DMS 273 (cell line): ENCODE measurements at regions not wholly inside any gene's neighbourhood (a gene's known extent, or its start where the extent isn't known, plus 50 kb on each side); places are given as distances from the start of the nearest gene placed in this dataset.
"Not testable (repeated sequence)": the region's sequence is repeated elsewhere in the genome, so short reads cannot be mapped to it uniquely, and the experiment has no call there.

ENCODE experiments used
- DNase-seq: peaks from one replicate; lab custom pipeline; 2025; ENCODE audit not compliant: unreplicated experiment; lab: John Stamatoyannopoulos, UW

- DNase-seq = no peak
Measured at GRCh38 chr6:8645212-8645611, 209.9 kb upstream of the SLC35B3 start.

DNA sequence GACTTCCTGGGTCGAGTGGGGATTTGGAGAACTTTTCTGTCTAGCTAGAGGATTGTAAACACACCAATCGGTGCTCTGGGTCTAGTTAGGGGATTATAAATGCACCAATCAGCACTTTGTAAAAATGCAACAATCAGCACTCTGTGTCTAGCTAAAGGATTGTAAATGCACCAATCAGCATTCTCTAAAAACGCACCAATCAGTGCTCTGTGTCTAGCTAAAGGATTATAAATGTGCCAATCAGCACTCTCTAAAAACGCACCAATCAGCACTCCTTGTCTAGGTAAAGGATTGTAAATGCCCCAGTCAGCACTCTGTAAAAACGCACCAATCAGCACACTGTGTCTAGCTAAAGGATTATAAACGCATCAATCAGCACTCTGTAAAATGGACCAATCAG lies 209.0 kb upstream of the SLC35B3 start:
- no peak for DNase-seq

DNA sequence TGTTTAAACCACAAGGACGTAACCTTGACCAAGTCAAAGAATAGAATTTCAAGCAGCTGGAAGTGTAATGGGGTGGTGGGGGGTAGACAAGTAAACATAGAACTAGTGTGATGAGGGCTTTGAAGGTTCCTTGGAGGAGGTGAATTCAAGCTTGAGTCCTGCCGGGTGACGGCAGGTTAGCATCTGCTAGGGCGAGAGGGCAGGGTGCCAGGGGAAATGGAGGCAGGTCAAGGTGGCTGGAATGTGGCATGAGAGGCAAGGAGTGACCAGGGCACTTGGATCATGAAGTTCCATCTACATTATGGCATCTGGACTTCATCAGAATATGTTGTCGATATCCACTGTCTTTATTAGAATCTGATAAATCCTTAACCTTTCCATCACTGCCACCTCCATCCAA lies 207.5 kb upstream of the SLC35B3 start:
- DNase-seq = no peak

DNA sequence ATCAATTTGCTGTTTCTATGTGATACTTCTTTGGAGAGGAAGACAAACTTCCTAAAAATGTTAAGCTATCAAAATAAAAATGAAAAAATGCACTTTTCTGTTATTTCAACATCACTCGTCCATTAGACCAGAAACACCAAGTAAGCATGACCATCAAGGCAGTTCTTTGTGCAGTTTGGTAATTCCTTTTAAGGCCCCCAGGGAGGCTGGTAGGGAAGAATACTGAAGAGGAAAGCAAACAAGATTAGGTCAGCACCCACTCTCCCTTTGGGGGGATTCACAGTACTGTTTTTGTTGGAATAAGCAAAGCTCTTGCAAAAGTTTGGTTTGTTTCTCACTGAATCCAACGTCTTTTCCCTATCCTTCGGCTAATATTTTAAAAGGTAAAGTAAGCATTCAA lies 206.8 kb upstream of the SLC35B3 start:
- no peak for DNase-seq

DNA sequence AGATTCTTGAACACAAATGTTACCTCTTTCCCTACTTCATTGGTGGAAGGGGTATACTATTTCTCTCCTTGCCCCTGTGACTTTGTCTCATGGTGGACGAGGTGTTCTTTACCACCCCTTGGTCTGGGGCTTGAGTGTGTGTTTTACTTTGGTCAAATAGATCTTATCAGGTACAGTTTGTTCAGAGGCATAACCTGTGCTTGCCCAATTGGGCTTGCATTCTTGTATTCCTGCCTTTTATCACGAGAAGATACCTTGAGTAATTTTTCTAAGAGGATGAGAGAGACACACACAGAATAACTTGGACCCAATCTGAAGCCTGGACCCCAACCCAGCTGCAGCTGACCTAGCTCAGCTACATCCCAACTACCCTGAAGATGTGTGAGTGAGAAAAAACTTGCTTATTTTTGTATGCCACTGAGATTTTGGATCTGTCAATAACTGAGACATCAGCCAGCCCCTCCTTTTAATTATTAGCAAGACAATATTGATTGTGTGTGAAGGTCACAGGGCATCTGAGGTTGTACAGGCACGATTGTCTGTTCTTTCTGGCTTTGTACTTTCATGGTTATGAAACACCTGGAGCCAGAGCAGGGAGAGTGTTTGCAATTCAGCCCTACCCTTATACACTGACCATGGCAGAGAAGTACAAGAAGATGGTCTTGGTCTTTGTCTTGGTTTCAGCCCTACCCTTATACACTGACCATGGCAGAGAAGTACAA lies 204.7 kb upstream of the SLC35B3 start:
- DNase-seq = no peak

GRCh38 chr6:8637896-8638597 lies 202.7 kb upstream of the SLC35B3 start:
- no peak for DNase-seq

DNA sequence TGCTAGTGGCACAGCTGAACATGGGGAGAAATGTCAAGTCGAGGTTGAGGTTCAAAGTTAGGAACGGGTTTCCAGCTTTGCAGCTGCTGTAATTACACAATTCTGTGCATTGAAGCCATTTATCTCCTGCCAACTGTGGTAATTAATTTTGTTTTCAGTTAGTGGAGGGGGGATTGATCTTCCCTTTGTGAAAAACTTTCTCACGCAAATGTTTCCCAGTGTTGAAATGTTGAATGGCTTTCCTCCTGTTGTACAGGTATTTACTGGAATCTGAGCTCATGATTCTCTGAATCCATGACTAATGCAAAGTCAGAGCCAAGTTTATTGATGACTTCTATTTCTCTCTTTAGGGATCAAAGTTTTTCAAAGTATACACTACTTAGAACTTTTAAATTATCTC lies 198.4 kb upstream of the SLC35B3 start:
- DNase-seq = no peak

DNA sequence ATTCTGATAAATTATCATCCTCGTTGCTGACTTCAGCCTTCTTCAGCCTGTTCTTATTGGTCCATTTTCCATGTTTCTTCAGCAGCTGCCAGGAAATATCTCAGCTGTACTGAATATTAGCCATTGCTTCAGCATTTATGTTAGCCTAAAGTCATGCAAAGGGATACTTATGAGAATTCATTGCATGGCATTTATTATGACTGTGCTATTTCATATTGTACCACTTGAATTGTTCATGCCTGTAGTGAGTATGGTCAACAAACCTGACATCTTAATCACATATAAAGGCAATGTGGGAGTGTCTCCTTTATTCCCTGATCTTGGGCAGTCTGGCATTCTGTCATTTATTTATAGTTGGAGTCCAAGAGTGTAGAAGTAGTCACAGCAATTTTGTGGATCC lies 193.4 kb upstream of the SLC35B3 start:
- no peak for DNase-seq

GRCh38 chr6:8628063-8628462 lies 192.7 kb upstream of the SLC35B3 start:
- DNase-seq = no peak

GRCh38 chr6:8627085-8627861 lies 191.9 kb upstream of the SLC35B3 start:
- DNase-seq = no peak

DNA sequence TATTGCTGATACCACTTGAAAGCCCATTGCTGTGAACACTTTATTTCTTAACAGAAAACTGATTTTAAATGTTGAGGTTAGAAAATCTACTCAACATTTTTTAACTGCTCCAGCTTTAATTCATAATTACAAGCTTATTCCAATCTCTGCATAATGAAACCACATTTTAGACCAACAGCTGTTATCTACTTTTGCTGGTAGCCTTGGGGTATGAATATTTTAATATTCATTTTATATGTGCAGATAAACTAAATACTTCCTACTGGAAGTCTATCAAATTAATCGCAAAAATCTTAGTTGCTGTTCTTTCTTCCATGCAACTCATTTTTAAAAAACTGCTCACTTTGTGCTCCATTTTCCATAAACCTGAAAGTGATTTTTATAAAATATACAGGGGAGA lies 189.3 kb upstream of the SLC35B3 start:
- DNase-seq = no peak

GRCh38 chr6:8623441-8623840 lies 188.1 kb upstream of the SLC35B3 start:
- DNase-seq = no peak

GRCh38 chr6:8619853-8620252 lies 184.5 kb upstream of the SLC35B3 start:
- DNase-seq = no peak

GRCh38 chr6:8619408-8619807 lies 184.1 kb upstream of the SLC35B3 start:
- DNase-seq = not testable (repeated sequence)

DNA sequence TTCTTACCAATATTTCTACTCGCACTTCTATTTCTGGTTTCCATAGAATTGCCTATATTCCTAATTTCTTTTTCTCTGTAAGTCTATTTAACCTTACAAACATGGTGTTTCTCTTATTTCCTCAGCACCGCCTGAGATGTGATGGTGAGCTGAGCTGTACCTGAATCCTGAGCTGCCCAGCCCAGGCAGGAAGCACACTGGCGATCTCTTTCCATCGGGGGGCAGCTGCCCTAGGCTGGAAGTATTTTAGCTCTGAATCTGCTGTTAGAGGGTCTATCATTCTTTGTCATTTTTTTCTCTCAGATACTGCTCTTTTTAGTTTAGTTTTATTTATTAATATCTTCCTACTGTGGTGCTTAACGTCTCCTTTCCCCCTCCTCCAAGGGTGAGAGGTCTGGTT lies 173.4 kb upstream of the SLC35B3 start:
- no peak for DNase-seq

DNA sequence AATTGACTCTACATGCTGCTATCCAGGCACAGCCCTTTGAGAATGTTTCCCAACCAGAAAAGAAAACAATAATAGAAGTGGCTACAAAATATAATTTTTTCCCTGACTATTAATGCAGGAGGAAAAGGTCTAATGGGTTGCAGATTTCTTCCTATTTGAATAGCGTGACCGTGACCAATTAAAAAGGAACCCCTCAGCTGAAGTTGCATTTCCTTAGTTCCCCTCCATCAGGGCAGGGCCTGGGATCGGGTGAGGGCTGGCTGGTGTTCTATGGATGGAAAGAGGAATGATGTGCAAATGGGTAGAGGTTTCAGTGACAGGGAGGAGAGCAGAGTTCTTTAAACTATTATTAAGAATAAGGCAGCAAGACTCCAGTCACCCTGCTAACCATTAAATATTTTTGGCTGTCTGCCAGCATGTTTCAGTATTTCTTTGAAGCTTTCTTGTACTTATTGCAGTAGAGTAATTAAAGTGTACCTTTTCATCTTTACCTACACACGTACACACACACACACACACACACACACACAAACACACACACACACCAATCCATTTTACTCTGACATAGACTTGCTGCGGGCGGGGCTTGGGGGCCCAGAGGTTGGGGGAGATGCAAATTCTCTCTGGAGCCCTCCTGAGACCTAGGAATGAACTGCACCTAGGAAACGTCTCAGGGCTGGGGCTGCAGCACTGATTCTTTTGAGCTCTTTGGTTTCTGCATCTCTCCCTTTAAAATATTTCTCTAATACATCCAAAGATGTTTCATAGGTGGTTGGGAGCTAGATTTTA lies 154.8 kb upstream of the SLC35B3 start:
- DNase-seq = peak; percentile 31

DNA sequence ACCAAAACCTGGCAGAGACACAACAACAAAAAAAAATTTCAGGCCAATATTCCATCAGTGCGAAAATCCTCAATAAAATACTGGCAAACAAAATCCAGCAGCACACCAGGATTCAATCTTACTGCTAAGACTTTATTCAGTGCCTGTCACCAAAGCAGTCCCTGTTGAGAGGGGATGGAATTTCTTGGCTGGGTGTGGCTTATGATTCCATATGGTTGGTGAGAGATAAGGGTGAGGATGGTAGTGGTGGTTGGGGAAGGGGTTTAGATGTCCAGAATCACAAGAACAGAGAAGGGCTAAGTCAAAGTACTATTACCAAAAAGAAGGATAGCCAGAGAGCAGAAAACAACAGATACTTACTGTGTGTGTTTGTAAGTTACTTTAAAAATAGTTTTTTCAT lies 152.8 kb upstream of the SLC35B3 start:
- DNase-seq = no peak

GRCh38 chr6:8583291-8583690 lies 147.9 kb upstream of the SLC35B3 start:
- no peak for DNase-seq

DNA sequence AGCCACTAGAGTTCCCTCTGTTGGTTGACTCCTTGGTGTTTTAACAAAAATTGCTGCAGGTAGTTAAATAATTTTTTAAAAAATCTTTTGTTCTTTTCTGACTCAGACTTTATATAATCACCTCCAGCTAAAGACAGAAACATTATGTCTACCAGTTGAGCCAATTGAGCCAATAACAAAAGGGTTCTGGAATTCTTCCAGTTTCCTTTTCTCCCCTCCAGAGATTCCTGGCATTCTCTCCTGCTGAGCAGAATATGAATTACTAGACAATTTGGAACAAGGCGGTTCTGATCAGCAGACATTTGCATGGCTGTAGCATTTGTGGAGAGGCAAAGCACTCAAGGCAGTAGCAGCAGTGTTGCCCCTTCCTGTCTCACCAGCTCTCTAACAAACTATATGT lies 144.0 kb upstream of the SLC35B3 start:
- no peak for DNase-seq

DNA sequence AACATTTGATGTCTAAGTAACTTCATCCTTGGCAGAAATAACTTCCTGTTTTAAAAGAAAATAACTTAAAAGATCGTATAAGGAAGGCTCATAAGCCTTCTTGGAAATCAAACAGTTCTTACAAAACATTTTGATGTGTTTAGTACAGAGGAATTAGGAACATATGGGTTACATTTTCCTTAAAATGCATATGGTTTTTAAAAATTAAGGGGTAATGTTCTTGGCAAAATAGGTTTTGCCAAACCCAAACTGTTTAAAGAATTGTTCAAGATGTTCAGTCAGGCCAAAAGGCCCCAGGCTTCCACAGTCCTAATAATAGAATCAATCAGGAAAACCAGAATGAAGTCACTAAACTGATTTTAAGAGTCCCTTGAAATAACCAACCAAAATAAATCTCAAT lies 142.7 kb upstream of the SLC35B3 start:
- DNase-seq = no peak

DNA sequence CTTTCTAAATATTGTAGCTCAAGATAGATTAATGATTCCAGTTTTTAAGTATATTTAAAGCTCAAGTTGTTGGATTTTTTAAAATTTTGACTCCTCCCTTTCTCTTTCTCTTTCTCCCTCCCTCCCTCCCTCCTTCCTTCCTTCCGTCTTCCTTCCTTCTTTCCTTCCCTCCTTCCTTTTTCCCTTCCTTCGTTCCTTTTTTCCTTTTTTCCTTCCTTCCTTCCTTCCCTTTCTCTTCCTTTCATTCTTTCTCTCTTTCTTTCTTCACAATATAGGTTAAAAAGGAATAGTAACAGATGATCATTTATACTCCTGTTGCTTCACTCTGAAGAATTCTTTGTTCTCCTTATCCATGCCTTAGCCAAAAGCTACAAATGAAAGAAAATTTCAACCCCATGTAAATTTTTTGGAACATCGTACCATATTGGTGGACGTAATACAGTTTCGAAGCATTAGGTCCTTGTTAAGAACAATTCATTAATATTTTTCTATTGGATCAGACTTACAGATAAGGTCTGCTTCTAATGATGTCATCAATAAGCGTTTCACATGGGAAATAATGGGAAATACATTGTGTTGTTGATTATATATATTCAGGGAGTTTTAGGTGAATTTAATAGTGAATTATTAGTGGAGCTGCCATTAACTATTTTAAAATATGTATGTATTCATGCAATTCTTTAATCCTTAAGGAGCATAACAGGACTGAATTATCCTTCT lies 139.6 kb upstream of the SLC35B3 start:
- DNase-seq = no peak
